ENCODE measurements at regions not wholly inside any gene's neighbourhood (a gene's known extent, or its start where the extent isn't known, plus 50 kb on each side); places are given as distances from the start of the nearest gene placed in this dataset.

- intact Hi-C loops (cut with micrococcal nuclease; ENCODE audit: unreplicated experiment), result no loop called here
- DNase-seq, result no peak
- H3K4me1 ChIP-seq, result no peaks in the 10 kb centered on the region
- H3K27me3 Mint-ChIP-seq (ENCODE audit: insufficient read depth, unreplicated experiment), result no peaks in the 10 kb centered on the region
- H3K27ac Mint-ChIP-seq (ENCODE audit: unreplicated experiment), result no peak overlapping the region
- H3K9me3 Mint-ChIP-seq (ENCODE audit: unreplicated experiment), result no peaks in the 10 kb centered on the region
- H3K4me3 Mint-ChIP-seq (ENCODE audit: unreplicated experiment), result no peak overlapping the region
- H3K27me3 ChIP-seq (replicated peaks; ENCODE audit: control insufficient read depth, insufficient read depth, low read length), result no peaks in the 10 kb centered on the region
- no peaks in the 10 kb centered on the region for H3K36me3 Mint-ChIP-seq (ENCODE audit: insufficient read depth, unreplicated experiment)
- no peaks in the 10 kb centered on the region for H3K36me3 ChIP-seq (ENCODE audit: control insufficient read depth, insufficient read depth, low read length)
- no peaks in the 10 kb centered on the region for H3K4me1 Mint-ChIP-seq (ENCODE audit: low read depth, unreplicated experiment)
- H3K4me3 ChIP-seq (ENCODE audit: low read depth, low read length), result no peak overlapping the region
- CTCF ChIA-PET, result no interaction called here
- no peaks in the 10 kb centered on the region for H3K9me3 ChIP-seq
- POLR2A ChIA-PET, result no interaction called here
- no TSS peak for BruUV-seq (replicated peaks)
- TF ChIP-seq CTCF (IDR thresholded peaks at IDR 0.05; ENCODE audit: insufficient read depth in 1 of 2, low read depth in 1 of 2, low read length in 1 of 2, severe bottlenecking in 1 of 2, unreplicated experiment in 1 of 2), result no peak
Observed at GRCh38 chr9:103430469-103430868, 435.3 kb downstream of the CYLC2 start.

GRCh38 chr9:103431809-103432208 lies 436.7 kb downstream of the CYLC2 start:
- TF ChIP-seq CTCF (IDR thresholded peaks at IDR 0.05; ENCODE audit: insufficient read depth in 1 of 2, low read depth in 1 of 2, low read length in 1 of 2, severe bottlenecking in 1 of 2, unreplicated experiment in 1 of 2), result no peak
- no peaks in the 10 kb centered on the region for H3K27me3 Mint-ChIP-seq (ENCODE audit: insufficient read depth, unreplicated experiment)

GRCh38 chr9:103444176-103444575 lies 449.0 kb downstream of the CYLC2 start:
- no peaks in the 10 kb centered on the region for H3K4me1 ChIP-seq
- no peaks in the 10 kb centered on the region for H3K9me3 ChIP-seq
- Mint-ChIP-seq H3K27ac (ENCODE audit: unreplicated experiment) (no peak overlapping the region), H3K4me3 (ENCODE audit: unreplicated experiment) (no peak overlapping the region), H3K4me1 (ENCODE audit: low read depth, unreplicated experiment) (no peaks in the 10 kb centered on the region), H3K36me3 (ENCODE audit: insufficient read depth, unreplicated experiment) (no peaks in the 10 kb centered on the region), H3K27me3 (ENCODE audit: insufficient read depth, unreplicated experiment) (no peaks in the 10 kb centered on the region), H3K9me3 (ENCODE audit: unreplicated experiment) (no peaks in the 10 kb centered on the region)
- no peak for DNase-seq
- no peaks in the 10 kb centered on the region for H3K36me3 ChIP-seq (ENCODE audit: control insufficient read depth, insufficient read depth, low read length)
- BruUV-seq (replicated peaks), result no TSS peak
- TF ChIP-seq CTCF (IDR thresholded peaks at IDR 0.05; ENCODE audit: insufficient read depth in 1 of 2, low read depth in 1 of 2, low read length in 1 of 2, severe bottlenecking in 1 of 2, unreplicated experiment in 1 of 2), result no peak
- ChIA-PET CTCF (no interaction called here), POLR2A (no interaction called here)
- intact Hi-C loops (cut with micrococcal nuclease; ENCODE audit: unreplicated experiment), result no loop called here
- H3K4me3 ChIP-seq (ENCODE audit: low read depth, low read length), result no peak overlapping the region
- no peaks in the 10 kb centered on the region for H3K27me3 ChIP-seq (replicated peaks; ENCODE audit: control insufficient read depth, insufficient read depth, low read length)

More at GRCh38 chr9:103431809-103432208, 436.7 kb downstream of the CYLC2 start:
- no peaks in the 10 kb centered on the region for H3K27me3 ChIP-seq (replicated peaks; ENCODE audit: control insufficient read depth, insufficient read depth, low read length)
- ChIA-PET CTCF (no interaction called here), POLR2A (no interaction called here)
- Mint-ChIP-seq H3K4me1 (ENCODE audit: low read depth, unreplicated experiment) (no peaks in the 10 kb centered on the region), H3K9me3 (ENCODE audit: unreplicated experiment) (no peaks in the 10 kb centered on the region), H3K36me3 (ENCODE audit: insufficient read depth, unreplicated experiment) (no peaks in the 10 kb centered on the region), H3K4me3 (ENCODE audit: unreplicated experiment) (no peak overlapping the region), H3K27ac (ENCODE audit: unreplicated experiment) (no peak overlapping the region)
- H3K36me3 ChIP-seq (ENCODE audit: control insufficient read depth, insufficient read depth, low read length), result no peaks in the 10 kb centered on the region
- no TSS peak for BruUV-seq (replicated peaks)
- no peaks in the 10 kb centered on the region for H3K9me3 ChIP-seq
- H3K4me1 ChIP-seq, result no peaks in the 10 kb centered on the region
- intact Hi-C loops (cut with micrococcal nuclease; ENCODE audit: unreplicated experiment), result no loop called here
- DNase-seq, result no peak
- no peak overlapping the region for H3K4me3 ChIP-seq (ENCODE audit: low read depth, low read length)

All from Caco-2 (cell line).